ENCODE measurements at regions not wholly inside any gene's neighbourhood (a gene's known extent, or its start where the extent isn't known, plus 50 kb on each side); places are given as distances from the start of the nearest gene placed in this dataset.

DNA sequence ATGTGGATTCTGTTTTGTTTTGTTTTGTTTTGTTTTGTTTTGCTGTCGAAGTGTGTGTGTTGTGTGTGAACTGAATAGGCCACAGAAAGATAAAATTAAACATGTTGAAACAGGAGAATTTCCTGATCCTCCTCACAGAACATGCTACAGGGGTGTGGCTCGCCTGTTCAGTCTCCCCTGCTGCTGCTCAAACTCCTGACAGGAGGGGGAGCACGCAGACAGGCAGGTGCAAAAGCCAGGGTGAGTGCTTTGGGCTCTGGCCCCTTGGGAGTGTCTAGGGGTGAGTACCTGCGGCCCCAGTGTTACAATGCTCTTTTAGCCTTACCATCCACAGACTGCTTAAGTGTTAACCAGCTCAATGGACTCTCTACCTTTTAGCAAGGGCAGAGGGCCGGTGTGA, 473.5 kb downstream of the MAT2B start:
- no peaks in the 10 kb centered on the region for H3K36me3 ChIP-seq (ENCODE audit: control insufficient read depth, insufficient read depth, low read length)
- H3K27ac ChIP-seq (ENCODE audit: low read depth, low read length): no peak overlapping the region
- no peak overlapping the region for H3K4me3 ChIP-seq (ENCODE audit: low read depth, low read length)
- H3K9ac ChIP-seq (ENCODE audit: low read length): no peak overlapping the region
- no peaks in the 10 kb centered on the region for H3K9me3 ChIP-seq (ENCODE audit: control insufficient read depth, insufficient read depth, low read depth, low read length)
- H3K4me1 ChIP-seq (ENCODE audit: control insufficient read depth, insufficient read depth, low read length): no peaks in the 10 kb centered on the region
- no peaks in the 10 kb centered on the region for H3K27me3 ChIP-seq (ENCODE audit: control insufficient read depth, insufficient read depth, low read length)

DNA sequence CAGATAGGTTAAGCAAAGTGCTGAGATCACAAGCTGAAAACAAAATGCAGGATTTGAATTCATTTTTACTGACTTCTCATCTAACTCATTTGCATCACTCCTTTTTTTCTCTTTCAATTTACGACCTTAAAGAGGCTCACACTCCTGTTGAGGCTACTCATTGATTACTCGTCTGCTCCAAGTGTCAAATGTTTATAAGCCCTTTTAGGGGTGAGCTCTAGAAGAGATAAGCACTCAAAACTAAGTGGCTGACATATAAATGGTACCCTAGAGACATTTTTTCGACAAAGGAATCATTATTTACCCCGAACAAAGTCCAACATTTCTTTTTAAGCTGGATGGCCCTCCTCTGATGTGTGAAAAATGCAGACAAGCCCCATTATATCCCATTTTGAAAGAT, 483.1 kb downstream of the MAT2B start:
- H3K4me1 ChIP-seq (ENCODE audit: control insufficient read depth, insufficient read depth, low read length): no peaks in the 10 kb centered on the region
- no peak overlapping the region for H3K4me3 ChIP-seq (ENCODE audit: low read depth, low read length)
- H3K36me3 ChIP-seq (ENCODE audit: control insufficient read depth, insufficient read depth, low read length): no peaks in the 10 kb centered on the region
- no peaks in the 10 kb centered on the region for H3K9me3 ChIP-seq (ENCODE audit: control insufficient read depth, insufficient read depth, low read depth, low read length)
- no peaks in the 10 kb centered on the region for H3K27me3 ChIP-seq (ENCODE audit: control insufficient read depth, insufficient read depth, low read length)
- no peak overlapping the region for H3K27ac ChIP-seq (ENCODE audit: low read depth, low read length)
- H3K9ac ChIP-seq (ENCODE audit: low read length): no peak overlapping the region

DNA sequence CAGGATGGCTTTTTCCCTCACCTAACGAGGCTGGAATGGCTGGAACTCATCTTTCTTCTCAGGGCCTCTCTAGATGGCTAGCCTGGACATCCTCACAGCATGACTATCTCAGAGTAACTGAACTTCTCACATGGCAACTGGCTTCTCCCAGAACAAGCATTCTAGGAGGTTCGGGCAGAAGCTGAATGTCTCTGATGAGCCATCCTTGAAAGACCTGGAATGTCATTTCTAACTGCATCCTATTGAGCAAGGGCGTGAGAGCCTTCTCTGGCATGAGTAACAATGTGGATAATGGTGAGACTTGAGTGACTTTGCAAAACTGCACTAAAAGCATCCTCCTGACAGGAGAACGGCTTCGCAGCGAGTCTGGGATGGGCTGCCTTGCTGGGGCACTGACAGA, 487.7 kb downstream of the MAT2B start:
- Histone ChIP-seq H3K9me3 (ENCODE audit: control insufficient read depth, insufficient read depth, low read depth, low read length) (no peaks in the 10 kb centered on the region), H3K36me3 (ENCODE audit: control insufficient read depth, insufficient read depth, low read length) (no peaks in the 10 kb centered on the region), H3K27me3 (ENCODE audit: control insufficient read depth, insufficient read depth, low read length) (no peaks in the 10 kb centered on the region), H3K9ac (ENCODE audit: low read length) (no peak overlapping the region), H3K4me1 (ENCODE audit: control insufficient read depth, insufficient read depth, low read length) (no peaks in the 10 kb centered on the region), H3K4me3 (ENCODE audit: low read depth, low read length) (no peak overlapping the region), H3K27ac (ENCODE audit: low read depth, low read length) (no peak overlapping the region)

DNA sequence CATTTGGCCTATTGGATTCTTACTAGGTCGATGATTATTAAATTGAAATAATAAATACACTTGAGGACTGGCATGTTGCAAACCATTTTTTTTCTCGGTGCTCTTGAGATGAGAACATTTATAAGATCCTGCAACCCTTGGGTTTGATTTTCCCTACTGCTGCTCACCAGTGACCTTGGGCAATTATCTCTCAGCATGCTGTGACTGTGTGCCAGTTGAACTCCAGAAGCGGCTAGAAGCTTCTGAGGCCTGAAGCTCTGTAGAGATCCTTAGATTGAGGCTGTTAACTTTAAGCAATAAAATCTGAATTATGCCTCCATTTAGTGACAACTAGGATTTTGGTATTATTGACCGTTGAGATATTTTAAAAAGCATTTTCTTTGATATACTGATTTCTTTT, 489.8 kb downstream of the MAT2B start:
- Histone ChIP-seq H3K36me3 (ENCODE audit: control insufficient read depth, insufficient read depth, low read length) (no peaks in the 10 kb centered on the region), H3K4me1 (ENCODE audit: control insufficient read depth, insufficient read depth, low read length) (no peaks in the 10 kb centered on the region)

DNA sequence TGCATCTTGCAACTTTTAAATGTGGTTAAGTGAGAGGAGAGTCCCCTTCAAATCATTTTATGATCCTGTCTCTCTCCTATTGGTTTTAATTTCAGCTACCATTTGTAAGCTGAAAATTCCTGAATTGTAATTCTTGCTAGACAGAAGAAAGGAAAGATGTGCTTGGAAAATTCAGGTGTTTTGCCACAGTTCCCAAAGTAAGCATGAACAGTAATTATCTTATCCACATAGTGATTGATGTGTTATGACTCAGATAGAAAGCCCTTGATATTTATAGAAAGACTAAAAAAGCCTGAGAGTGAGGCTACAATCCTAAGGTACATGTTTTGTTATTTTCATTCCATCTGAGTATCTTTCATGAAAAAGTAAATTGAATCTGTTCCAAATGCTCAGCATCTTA, 492.5 kb downstream of the MAT2B start:
- H3K27ac ChIP-seq (ENCODE audit: low read depth, low read length): no peak overlapping the region
- H3K9me3 ChIP-seq (ENCODE audit: control insufficient read depth, insufficient read depth, low read depth, low read length): no peaks in the 10 kb centered on the region
- no peak overlapping the region for H3K9ac ChIP-seq (ENCODE audit: low read length)
- no peak overlapping the region for H3K4me3 ChIP-seq (ENCODE audit: low read depth, low read length)
- H3K36me3 ChIP-seq (ENCODE audit: control insufficient read depth, insufficient read depth, low read length): no peaks in the 10 kb centered on the region
- no peaks in the 10 kb centered on the region for H3K4me1 ChIP-seq (ENCODE audit: control insufficient read depth, insufficient read depth, low read length)
- H3K27me3 ChIP-seq (ENCODE audit: control insufficient read depth, insufficient read depth, low read length): no peaks in the 10 kb centered on the region

More for the DNA sequence above, 489.8 kb downstream of the MAT2B start:
- no peaks in the 10 kb centered on the region for H3K9me3 ChIP-seq (ENCODE audit: control insufficient read depth, insufficient read depth, low read depth, low read length)
- no peak overlapping the region for H3K9ac ChIP-seq (ENCODE audit: low read length)
- no peak overlapping the region for H3K27ac ChIP-seq (ENCODE audit: low read depth, low read length)
- no peaks in the 10 kb centered on the region for H3K27me3 ChIP-seq (ENCODE audit: control insufficient read depth, insufficient read depth, low read length)
- no peak overlapping the region for H3K4me3 ChIP-seq (ENCODE audit: low read depth, low read length)

DNA sequence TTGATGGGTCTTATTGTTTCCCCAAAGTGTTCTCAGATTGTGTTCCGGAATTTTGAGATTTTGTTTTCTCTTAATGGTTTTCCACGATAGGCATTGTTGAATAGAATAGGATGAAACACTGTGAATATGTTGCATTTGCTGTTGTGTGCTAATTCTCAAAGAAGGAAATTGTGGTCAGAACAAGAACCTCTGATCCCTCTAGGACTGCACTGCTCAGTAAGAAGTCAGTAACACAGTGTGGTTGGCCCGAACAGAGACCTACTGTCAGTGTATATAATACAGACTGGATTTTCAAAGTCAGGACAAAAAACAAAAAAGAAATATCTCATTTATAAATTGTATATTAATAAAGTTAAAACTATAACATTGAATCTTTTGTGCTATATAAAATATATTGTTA, 494.8 kb downstream of the MAT2B start:
- Histone ChIP-seq H3K4me1 (ENCODE audit: control insufficient read depth, insufficient read depth, low read length) (no peaks in the 10 kb centered on the region), H3K36me3 (ENCODE audit: control insufficient read depth, insufficient read depth, low read length) (no peaks in the 10 kb centered on the region), H3K27ac (ENCODE audit: low read depth, low read length) (no peak overlapping the region), H3K27me3 (ENCODE audit: control insufficient read depth, insufficient read depth, low read length) (no peaks in the 10 kb centered on the region), H3K9ac (ENCODE audit: low read length) (no peak overlapping the region), H3K9me3 (ENCODE audit: control insufficient read depth, insufficient read depth, low read depth, low read length) (no peaks in the 10 kb centered on the region), H3K4me3 (ENCODE audit: low read depth, low read length) (no peak overlapping the region)

DNA sequence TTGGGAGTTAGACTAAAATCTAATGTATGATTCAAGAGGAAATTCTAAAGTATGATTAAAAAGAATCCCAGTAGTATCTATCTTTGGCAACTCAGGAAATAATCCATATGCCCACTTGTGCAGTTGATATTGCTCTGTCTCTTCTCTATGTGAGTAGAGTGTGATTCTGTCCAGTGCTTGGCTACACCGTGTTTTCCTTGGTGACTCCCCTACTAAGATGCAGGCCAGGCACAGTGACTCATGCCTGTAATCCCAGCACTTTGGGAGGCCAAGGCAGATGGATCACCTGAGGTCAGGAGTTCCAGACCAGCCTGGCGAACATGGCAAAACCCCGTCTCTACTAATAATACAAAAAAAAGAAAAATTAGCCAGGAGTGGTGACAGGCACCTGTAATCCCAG, 495.4 kb downstream of the MAT2B start:
- no peaks in the 10 kb centered on the region for H3K9me3 ChIP-seq (ENCODE audit: control insufficient read depth, insufficient read depth, low read depth, low read length)
- H3K4me1 ChIP-seq (ENCODE audit: control insufficient read depth, insufficient read depth, low read length): no peaks in the 10 kb centered on the region
- no peak overlapping the region for H3K4me3 ChIP-seq (ENCODE audit: low read depth, low read length)
- H3K9ac ChIP-seq (ENCODE audit: low read length): no peak overlapping the region
- H3K36me3 ChIP-seq (ENCODE audit: control insufficient read depth, insufficient read depth, low read length): no peaks in the 10 kb centered on the region
- no peak overlapping the region for H3K27ac ChIP-seq (ENCODE audit: low read depth, low read length)
- no peaks in the 10 kb centered on the region for H3K27me3 ChIP-seq (ENCODE audit: control insufficient read depth, insufficient read depth, low read length)

DNA sequence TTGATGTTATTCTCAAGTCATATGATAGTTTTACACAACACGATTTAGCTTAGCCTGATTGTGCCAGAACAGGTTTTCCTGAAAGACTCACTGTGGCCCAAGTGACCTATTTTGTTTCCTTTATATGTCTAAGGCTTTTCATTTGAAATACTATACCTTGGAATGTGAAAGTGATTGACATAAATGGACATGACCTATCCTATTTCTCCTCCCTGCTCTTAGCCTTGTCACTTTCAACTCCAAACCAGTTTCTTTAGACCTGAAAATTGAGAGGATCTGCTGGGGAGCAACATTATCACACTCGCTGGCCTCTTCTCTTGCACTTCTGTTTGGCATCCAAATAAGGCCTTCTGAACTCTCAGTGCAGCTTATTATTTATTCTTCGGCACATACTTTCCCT, 496.8 kb downstream of the MAT2B start:
- H3K36me3 ChIP-seq (ENCODE audit: control insufficient read depth, insufficient read depth, low read length): no peaks in the 10 kb centered on the region

DNA sequence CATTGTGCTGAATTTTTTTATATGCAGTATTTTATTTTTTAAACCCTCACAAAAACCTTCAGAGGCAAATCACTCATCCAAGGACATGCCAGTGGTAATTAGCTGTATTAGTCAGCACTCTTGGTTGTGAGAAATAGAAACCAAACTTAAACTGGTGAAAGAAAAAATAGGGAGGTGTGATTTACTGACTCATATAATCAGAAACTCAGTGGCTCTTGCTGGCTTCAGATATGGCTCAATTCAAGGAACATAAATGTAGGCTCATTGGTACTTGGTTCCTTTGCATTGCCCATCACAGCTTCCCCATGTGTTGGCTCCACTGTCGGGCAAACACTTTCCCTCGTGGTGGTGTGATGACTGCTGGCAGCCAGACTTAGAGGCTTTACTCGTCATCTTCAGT, 497.2 kb downstream of the MAT2B start:
- Histone ChIP-seq H3K36me3 (ENCODE audit: control insufficient read depth, insufficient read depth, low read length) (no peaks in the 10 kb centered on the region), H3K27ac (ENCODE audit: low read depth, low read length) (no peak overlapping the region), H3K9me3 (ENCODE audit: control insufficient read depth, insufficient read depth, low read depth, low read length) (no peaks in the 10 kb centered on the region), H3K9ac (ENCODE audit: low read length) (no peak overlapping the region), H3K4me3 (ENCODE audit: low read depth, low read length) (no peak overlapping the region), H3K4me1 (ENCODE audit: control insufficient read depth, insufficient read depth, low read length) (no peaks in the 10 kb centered on the region), H3K27me3 (ENCODE audit: control insufficient read depth, insufficient read depth, low read length) (no peaks in the 10 kb centered on the region)

More for the DNA sequence above, 496.8 kb downstream of the MAT2B start:
- Histone ChIP-seq H3K4me1 (ENCODE audit: control insufficient read depth, insufficient read depth, low read length) (no peaks in the 10 kb centered on the region), H3K4me3 (ENCODE audit: low read depth, low read length) (no peak overlapping the region), H3K27me3 (ENCODE audit: control insufficient read depth, insufficient read depth, low read length) (no peaks in the 10 kb centered on the region), H3K9me3 (ENCODE audit: control insufficient read depth, insufficient read depth, low read depth, low read length) (no peaks in the 10 kb centered on the region), H3K27ac (ENCODE audit: low read depth, low read length) (no peak overlapping the region), H3K9ac (ENCODE audit: low read length) (no peak overlapping the region)

DNA sequence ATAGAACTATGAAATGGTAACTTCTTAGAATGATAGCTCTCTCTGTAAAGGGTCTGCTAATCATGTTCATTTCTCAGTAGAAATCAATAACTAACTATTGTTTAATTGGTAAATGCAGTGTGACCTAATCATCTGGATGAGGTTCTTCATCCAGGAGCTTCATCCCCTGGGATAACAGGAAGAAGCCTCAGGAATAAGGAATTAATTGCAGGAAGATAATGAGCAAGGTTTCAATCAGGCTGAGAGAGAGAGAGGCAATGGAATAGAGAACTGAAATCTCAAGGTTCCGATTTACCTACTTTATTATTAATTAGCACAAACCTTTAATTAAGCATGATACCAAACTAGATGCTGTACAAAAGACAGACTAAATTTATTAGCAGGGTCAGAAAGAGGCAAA, 499.7 kb downstream of the MAT2B start:
- Histone ChIP-seq H3K9ac (ENCODE audit: low read length) (no peak overlapping the region), H3K4me1 (ENCODE audit: control insufficient read depth, insufficient read depth, low read length) (no peaks in the 10 kb centered on the region), H3K4me3 (ENCODE audit: low read depth, low read length) (no peak overlapping the region), H3K9me3 (ENCODE audit: control insufficient read depth, insufficient read depth, low read depth, low read length) (no peaks in the 10 kb centered on the region), H3K27me3 (ENCODE audit: control insufficient read depth, insufficient read depth, low read length) (no peaks in the 10 kb centered on the region), H3K27ac (ENCODE audit: low read depth, low read length) (no peak overlapping the region), H3K36me3 (ENCODE audit: control insufficient read depth, insufficient read depth, low read length) (no peaks in the 10 kb centered on the region)

DNA sequence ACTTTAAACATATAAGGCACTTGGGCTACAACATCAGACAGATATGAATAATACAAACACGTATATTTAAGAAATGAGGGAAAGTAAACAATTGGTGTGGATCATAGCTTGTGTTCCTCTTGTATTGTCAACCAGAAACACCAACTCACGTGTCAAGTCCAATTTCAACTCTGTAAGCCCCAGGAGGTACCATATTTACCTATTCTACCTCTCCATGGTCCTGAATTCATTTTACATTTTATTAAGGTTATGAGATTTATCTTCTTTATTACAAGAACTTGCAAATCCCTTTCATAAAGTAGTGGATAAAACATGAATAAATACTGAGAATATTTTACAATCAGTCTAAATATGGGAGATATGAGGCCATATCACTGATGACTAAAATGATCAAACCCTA, 501.6 kb downstream of the MAT2B start:
- Histone ChIP-seq H3K27me3 (ENCODE audit: control insufficient read depth, insufficient read depth, low read length) (no peaks in the 10 kb centered on the region), H3K4me3 (ENCODE audit: low read depth, low read length) (no peak overlapping the region), H3K27ac (ENCODE audit: low read depth, low read length) (no peak overlapping the region), H3K9me3 (ENCODE audit: control insufficient read depth, insufficient read depth, low read depth, low read length) (no peaks in the 10 kb centered on the region), H3K9ac (ENCODE audit: low read length) (no peak overlapping the region), H3K36me3 (ENCODE audit: control insufficient read depth, insufficient read depth, low read length) (no peaks in the 10 kb centered on the region), H3K4me1 (ENCODE audit: control insufficient read depth, insufficient read depth, low read length) (no peaks in the 10 kb centered on the region)

DNA sequence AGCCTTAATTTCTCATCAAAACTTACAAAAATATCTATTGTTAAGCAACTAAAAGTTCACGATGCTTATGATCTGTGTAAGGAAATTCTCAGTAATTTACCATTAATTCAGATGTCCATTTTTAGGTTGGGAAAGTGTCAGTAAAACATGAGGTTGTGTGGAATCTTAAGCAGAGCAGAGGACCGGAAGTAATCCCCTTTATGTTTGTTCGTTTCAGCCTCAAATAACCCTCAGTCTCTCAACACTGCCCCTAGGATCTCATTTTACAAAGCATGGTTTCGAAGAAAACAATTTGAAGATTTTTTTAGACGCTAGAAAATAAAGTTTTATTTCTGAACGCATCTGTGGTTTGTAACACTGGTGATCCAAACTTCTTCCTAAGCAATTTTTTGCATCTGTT, 504.2 kb downstream of the MAT2B start:
- H3K27me3 ChIP-seq (ENCODE audit: control insufficient read depth, insufficient read depth, low read length): no peaks in the 10 kb centered on the region
- H3K9ac ChIP-seq (ENCODE audit: low read length): no peak overlapping the region
- no peaks in the 10 kb centered on the region for H3K9me3 ChIP-seq (ENCODE audit: control insufficient read depth, insufficient read depth, low read depth, low read length)
- no peaks in the 10 kb centered on the region for H3K4me1 ChIP-seq (ENCODE audit: control insufficient read depth, insufficient read depth, low read length)
- H3K4me3 ChIP-seq (ENCODE audit: low read depth, low read length): no peak overlapping the region
- no peak overlapping the region for H3K27ac ChIP-seq (ENCODE audit: low read depth, low read length)
- no peaks in the 10 kb centered on the region for H3K36me3 ChIP-seq (ENCODE audit: control insufficient read depth, insufficient read depth, low read length)
